Upper lobe of left lung (tissue), 6 donors: ENCODE measurements at regions not wholly inside any gene's neighbourhood (a gene's known extent, or its start where the extent isn't known, plus 50 kb on each side); places are given as distances from the start of the nearest gene placed in this dataset.
A peak's percentile ranks its signal among the peaks of the same experiment; 100 is the strongest.

Experiments
- ATAC-seq, 2 donors: fragments of 200-7000 bp; cut with Tn5 transposase; one replicate each; pipeline ENCODE4 v1.9.1; 2022; ENCODE audit warnings: mild to moderate bottlenecking in 2 of 2, moderate library complexity in 2 of 2; ENCODE audit not compliant: low FRiP score in 2 of 2
- DNase-seq, 2 donors: peaks; one replicate each; pipeline ENCODE4 v3.0.0-alpha.2; 2019 to 2020
- H3K27ac ChIP-seq, 4 donors: fragments of 200-600 bp; sonication (generic); one replicate each; pipeline ENCODE4 v1.5.1; 2016 to 2019
- H3K27me3 ChIP-seq, 4 donors: fragments of 200-600 bp; sonication (generic); one replicate each; pipeline ENCODE4 v1.5.1; 2017 to 2019
- H3K36me3 ChIP-seq, 4 donors: fragments of 200-600 bp; sonication (generic); one replicate each; pipeline ENCODE4 v1.5.1; 2016 to 2019
- H3K4me1 ChIP-seq, 4 donors: fragments of 200-600 bp; sonication (generic); one replicate each; pipeline ENCODE4 v1.5.1; 2018 to 2019
- H3K4me3 ChIP-seq, 4 donors: fragments of 200-600 bp; sonication (generic); one replicate each; pipeline ENCODE4 v1.5.1; 2017 to 2019; ENCODE audit warnings: mild to moderate bottlenecking in 2 of 4, moderate library complexity in 1 of 4
- H3K9me3 ChIP-seq, 4 donors: fragments of 200-600 bp; sonication (generic); one replicate each; pipeline ENCODE4 v1.5.1; 2018 to 2019
- EP300 ChIP-seq, 4 donors: sonication (generic); formaldehyde crosslinking; IDR thresholded peaks; one replicate each; pipeline ENCODE4 v1.5.1; 2017; ENCODE audit warnings: antibody characterized with exemption in 4 of 4, control low read depth in 2 of 4
- POLR2A ChIP-seq, 4 donors: fragments of 450-650 bp; IDR thresholded peaks; one replicate each; pipeline ENCODE4 v1.5.1; 2016 to 2017; ENCODE audit warnings: antibody characterized with exemption in 4 of 4, mild to moderate bottlenecking in 2 of 4
- POLR2AphosphoS5 ChIP-seq, 2 donors: sonication (generic); formaldehyde crosslinking; IDR thresholded peaks; one replicate each; pipeline ENCODE4 v1.5.1; 2017; ENCODE audit warnings: antibody characterized with exemption in 2 of 2
- WGBS, 2 donors: methylation state at CpG; one replicate each; pipeline ENCODE4 v1.1.5; 2017 to 2018; 5-methylcytosine and 5-hydroxymethylcytosine counted together
- TF ChIP-seq, protein P1 (sequence below), 6 experiments: fragments of 450-650 bp in 4 of 6; fragments of 200-600 bp in 2 of 6; sonication (generic) in 2 of 6; IDR thresholded peaks; one replicate each; pipeline ENCODE4 v1.5.1; 2016 to 2019; ENCODE audit warnings: antibody characterized with exemption in 6 of 6
- donor health status: DM: no; HTN: no; CAD: no; lungs with moderate emphysema.
- donor health status: DM: no; HTN: yes; CAD: no; lungs with severe emphysema.

GRCh38 chr3:81161851-81162250 is 599.6 kb downstream of the GBE1 start:
- H3K27ac ChIP-seq = no peak overlapping the region
- TF ChIP-seq EP300 (IDR thresholded peaks at IDR 0.05) = no peak
- no peak for TF ChIP-seq POLR2A (IDR thresholded peaks at IDR 0.05)
- TF ChIP-seq POLR2AphosphoS5 (IDR thresholded peaks at IDR 0.05) = no peak
- TF ChIP-seq, protein P1, sequence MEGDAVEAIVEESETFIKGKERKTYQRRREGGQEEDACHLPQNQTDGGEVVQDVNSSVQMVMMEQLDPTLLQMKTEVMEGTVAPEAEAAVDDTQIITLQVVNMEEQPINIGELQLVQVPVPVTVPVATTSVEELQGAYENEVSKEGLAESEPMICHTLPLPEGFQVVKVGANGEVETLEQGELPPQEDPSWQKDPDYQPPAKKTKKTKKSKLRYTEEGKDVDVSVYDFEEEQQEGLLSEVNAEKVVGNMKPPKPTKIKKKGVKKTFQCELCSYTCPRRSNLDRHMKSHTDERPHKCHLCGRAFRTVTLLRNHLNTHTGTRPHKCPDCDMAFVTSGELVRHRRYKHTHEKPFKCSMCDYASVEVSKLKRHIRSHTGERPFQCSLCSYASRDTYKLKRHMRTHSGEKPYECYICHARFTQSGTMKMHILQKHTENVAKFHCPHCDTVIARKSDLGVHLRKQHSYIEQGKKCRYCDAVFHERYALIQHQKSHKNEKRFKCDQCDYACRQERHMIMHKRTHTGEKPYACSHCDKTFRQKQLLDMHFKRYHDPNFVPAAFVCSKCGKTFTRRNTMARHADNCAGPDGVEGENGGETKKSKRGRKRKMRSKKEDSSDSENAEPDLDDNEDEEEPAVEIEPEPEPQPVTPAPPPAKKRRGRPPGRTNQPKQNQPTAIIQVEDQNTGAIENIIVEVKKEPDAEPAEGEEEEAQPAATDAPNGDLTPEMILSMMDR (IDR thresholded peaks at IDR 0.05) = no peak
- ATAC-seq = no peak
- no peak for DNase-seq
- H3K9me3 ChIP-seq = no peaks in the 10 kb centered on the region
- H3K4me3 ChIP-seq = no peak overlapping the region
- H3K4me1 ChIP-seq = no peaks in the 10 kb centered on the region
- H3K36me3 ChIP-seq = no peaks in the 10 kb centered on the region
- WGBS, 2 donors = 74 to 82% methylated on average over 1 of the region's 1 CpG
- no peaks in the 10 kb centered on the region for H3K27me3 ChIP-seq

- WGBS, 2 donors = 59 to 71% methylated on average over 4 of the region's 4 CpGs
- H3K9me3 ChIP-seq = no peaks in the 10 kb centered on the region
- H3K36me3 ChIP-seq = no peaks in the 10 kb centered on the region
- no peak overlapping the region for H3K27ac ChIP-seq
- TF ChIP-seq EP300 (IDR thresholded peaks at IDR 0.05) (no peak), POLR2A (IDR thresholded peaks at IDR 0.05) (no peak), POLR2AphosphoS5 (IDR thresholded peaks at IDR 0.05) (no peak)
- TF ChIP-seq, protein P1 (IDR thresholded peaks at IDR 0.05) = no peak
- no peak overlapping the region for H3K4me3 ChIP-seq
- H3K4me1 ChIP-seq = no peaks in the 10 kb centered on the region
- DNase-seq (no peak), ATAC-seq (no peak)
- H3K27me3 ChIP-seq = no peaks in the 10 kb centered on the region
Measured at GRCh38 chr3:81161100-81161499, 600.3 kb downstream of the GBE1 start.

- ATAC-seq = peak in 1 of 2 donors; percentile 35
- Histone ChIP-seq H3K36me3 (no peaks in the 10 kb centered on the region), H3K9me3 (no peaks in the 10 kb centered on the region), H3K27ac (no peak overlapping the region), H3K27me3 (no peaks in the 10 kb centered on the region), H3K4me1 (no peaks in the 10 kb centered on the region), H3K4me3 (no peak overlapping the region)
- DNase-seq = no peak
- 69 to 86% methylated on average over 3 to 7 of the region's 7 CpGs for WGBS, 2 donors
- TF ChIP-seq EP300 (IDR thresholded peaks at IDR 0.05) (no peak), POLR2AphosphoS5 (IDR thresholded peaks at IDR 0.05) (no peak), POLR2A (IDR thresholded peaks at IDR 0.05) (no peak)
- TF ChIP-seq, protein P1 (IDR thresholded peaks at IDR 0.05) = no peak
Measured at GRCh38 chr3:81154611-81155143, 606.8 kb downstream of the GBE1 start.

- Histone ChIP-seq H3K36me3 (no peaks in the 10 kb centered on the region), H3K4me3 (no peak overlapping the region), H3K4me1 (no peaks in the 10 kb centered on the region), H3K9me3 (no peaks in the 10 kb centered on the region), H3K27me3 (no peaks in the 10 kb centered on the region), H3K27ac (no peak overlapping the region)
- WGBS, 2 donors = 75 to 79% methylated on average over 2 of the region's 2 CpGs
- no peak for ATAC-seq
- TF ChIP-seq POLR2AphosphoS5 (IDR thresholded peaks at IDR 0.05) (no peak), POLR2A (IDR thresholded peaks at IDR 0.05) (no peak), EP300 (IDR thresholded peaks at IDR 0.05) (no peak)
- TF ChIP-seq, protein P1 (IDR thresholded peaks at IDR 0.05) = no peak
- no peak for DNase-seq
Measured at GRCh38 chr3:81152156-81152555, 609.3 kb downstream of the GBE1 start.

DNA sequence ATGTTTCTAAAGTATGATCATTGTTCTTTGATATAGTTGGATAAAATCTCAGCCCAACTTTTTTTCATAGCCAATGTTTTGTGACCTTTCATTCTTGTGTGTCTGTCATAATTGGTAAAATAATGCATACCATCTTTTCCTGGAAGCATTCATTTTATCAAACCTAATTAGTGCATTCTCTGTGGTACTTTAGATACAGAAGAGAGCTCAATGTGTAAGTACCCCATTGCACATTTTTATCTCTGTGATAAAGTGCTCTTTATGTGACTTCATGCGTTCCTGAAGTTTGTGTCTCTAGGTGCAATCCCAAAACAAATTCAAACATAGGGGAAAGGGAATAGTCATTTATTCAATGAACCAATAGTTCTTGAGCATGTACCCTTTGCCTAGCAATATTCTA is 628.5 kb downstream of the GBE1 start:
- 84 to 96% methylated on average over 1 of the region's 1 CpG for WGBS, 2 donors
- Histone ChIP-seq H3K36me3 (no peaks in the 10 kb centered on the region), H3K27ac (no peak overlapping the region), H3K9me3 (no peaks in the 10 kb centered on the region), H3K4me3 (no peak overlapping the region), H3K27me3 (no peaks in the 10 kb centered on the region), H3K4me1 (no peaks in the 10 kb centered on the region)
- DNase-seq = no peak
- no peak for ATAC-seq
- TF ChIP-seq POLR2A (IDR thresholded peaks at IDR 0.05) (no peak), POLR2AphosphoS5 (IDR thresholded peaks at IDR 0.05) (no peak), EP300 (IDR thresholded peaks at IDR 0.05) (no peak)
- TF ChIP-seq, protein P1 (IDR thresholded peaks at IDR 0.05) = no peak
